K562 (cell line): ENCODE measurements at regions not wholly inside any gene's neighbourhood (a gene's known extent, or its start where the extent isn't known, plus 50 kb on each side); places are given as distances from the start of the nearest gene placed in this dataset.
A peak's percentile ranks its signal among the peaks of the same experiment; 100 is the strongest.
"Not testable (repeated sequence)": the region's sequence is repeated elsewhere in the genome, so short reads cannot be mapped to it uniquely, and the experiment has no call there.

ENCODE experiments used
- ATAC-seq: fragments of 200-7000 bp; cut with Tn5 transposase; 3 replicates; pipeline ENCODE4 v1.9.1; 2020; ENCODE audit warnings: moderate library complexity
- BruUV-seq: library from RNA; stranded (reverse); fragments of 400-500 nt; replicated peaks from 2 replicates; lab custom pipeline; 2021; lab: Mats Ljungman, UMichigan
- CTCF ChIA-PET: fragments of 300-600 bp; formaldehyde crosslinking; extraction: SDS; loops from one replicate; lab custom pipeline; 2021; ENCODE audit warnings: low intra/inter-chr PET ratio; lab: Yijun Ruan, JAX
- POLR2A ChIA-PET: fragments of 300-600, 350-650 bp; sonication (Branson Sonifier 250); formaldehyde crosslinking; extraction: SDS; loops from one replicate; lab custom pipeline; 2021; ENCODE audit warnings: antibody characterized with exemption, inconsistent platforms; lab: Yijun Ruan, JAX
- DNase-seq, 4 experiments: peaks; one replicate each; pipeline versions ENCODE4 v3.0.0 to v3.0.0-alpha.2; 2011 to 2018; ENCODE audit warnings: low spot score in 3 of 4, mixed read lengths in 3 of 4; ENCODE audit errors: extremely low read depth in 1 of 4
- FAIRE-seq: peaks from 2 replicates; lab custom pipeline; 2011; peaks lifted over from hg19 to GRCh38; lab: Jason Lieb, UNC
- H2AFZ ChIP-seq: 2 replicates; pipeline ENCODE4 v1.6.0; 2011; ENCODE audit warnings: low read depth, low read length, control low read depth, inconsistent platforms
- H3K27ac ChIP-seq: fragments of 200-600 bp; 3 replicates; pipeline ENCODE4 v1.8.0; 2011; ENCODE audit warnings: low read depth, mild to moderate bottlenecking, control low read depth, inconsistent platforms, low read length, moderate library complexity, mixed read lengths; ENCODE audit errors: extremely low read depth
- H3K27me3 ChIP-seq, 2 experiments: fragments of 300-600 bp in 1 of 2; 2 replicates in 1 of 2; 3 replicates in 1 of 2; pipeline versions ENCODE4 v1.6.0 to v1.8.0; 2011; ENCODE audit warnings: inconsistent platforms in 2 of 2, low read length in 2 of 2, mild to moderate bottlenecking in 1 of 2, mixed read lengths in 1 of 2, moderate library complexity in 1 of 2; ENCODE audit not compliant: control insufficient read depth in 2 of 2, insufficient read depth in 2 of 2
- H3K36me3 ChIP-seq: fragments of 300-600 bp; 3 replicates; pipeline ENCODE4 v1.8.0; 2011; ENCODE audit warnings: mild to moderate bottlenecking, low read length, inconsistent platforms; ENCODE audit not compliant: control insufficient read depth, insufficient read depth
- H3K4me1 ChIP-seq, 2 experiments: fragments of 200-600 bp in 1 of 2; replicated peaks in 1 of 2; 2 replicates in 1 of 2; 3 replicates in 1 of 2; pipeline versions ENCODE4 v1.5.1 to v1.8.0; 2011; ENCODE audit warnings: inconsistent platforms in 2 of 2, low read length in 2 of 2, mild to moderate bottlenecking in 1 of 2, mixed read lengths in 1 of 2, moderate library complexity in 1 of 2; ENCODE audit not compliant: control insufficient read depth in 2 of 2, insufficient read depth in 2 of 2
- H3K4me2 ChIP-seq: 2 replicates; pipeline ENCODE4 v1.6.1; 2011; ENCODE audit warnings: low read length, control low read depth, inconsistent platforms, mixed read lengths; ENCODE audit not compliant: insufficient read depth
- H3K4me3 ChIP-seq: fragments of 200-600 bp; sonication (generic), shearing (Covaris generic); 2 replicates; pipeline ENCODE4 v1.5.1; 2016; ENCODE audit warnings: control low read depth, inconsistent platforms
- H3K79me2 ChIP-seq: fragments of 200-600 bp; 3 replicates; pipeline ENCODE4 v1.8.0; 2011; ENCODE audit warnings: low read length, inconsistent platforms; ENCODE audit not compliant: control insufficient read depth, insufficient read depth
- H3K9ac ChIP-seq, 2 experiments: 2 replicates each; pipeline versions ENCODE4 v1.6.0 to v1.6.1; 2011; ENCODE audit warnings: low read depth in 2 of 2, low read length in 2 of 2, control low read depth in 1 of 2, inconsistent platforms in 1 of 2, mild to moderate bottlenecking in 1 of 2, mixed read lengths in 1 of 2; ENCODE audit not compliant: insufficient read depth in 1 of 2
- H3K9me1 ChIP-seq: one replicate; pipeline ENCODE4 v1.6.0; 2011; ENCODE audit warnings: inconsistent platforms, mild to moderate bottlenecking, low read length, moderate library complexity; ENCODE audit not compliant: control insufficient read depth, insufficient read depth
- H3K9me3 ChIP-seq: replicated peaks from 2 replicates; pipeline ENCODE4 v1.5.1; 2011; ENCODE audit warnings: low read depth, low read length, inconsistent platforms; ENCODE audit not compliant: control insufficient read depth, insufficient read depth
- H4K20me1 ChIP-seq: replicated peaks from 2 replicates; pipeline ENCODE4 v1.6.1; 2011; ENCODE audit warnings: low read length, inconsistent platforms, mixed read lengths; ENCODE audit not compliant: control insufficient read depth, insufficient read depth
- ARID3B ChIP-seq: fragments of 250-450 bp; sonication (Bioruptor Pico); IDR thresholded peaks from 2 replicates; pipeline ENCODE4 v1.4.0; 2020; ENCODE audit warnings: borderline replicate concordance
- EGR1 ChIP-seq: fragments of 450-650 bp; conservative IDR thresholded peaks from 2 replicates; pipeline ENCODE4 v1.6.1; 2017; ENCODE audit warnings: mild to moderate bottlenecking
- ILK ChIP-seq: fragments of 450-650 bp; IDR thresholded peaks from 2 replicates; pipeline ENCODE4 v1.6.1; 2016; ENCODE audit warnings: missing genetic modification characterization, low read depth, mild to moderate bottlenecking, missing compliant biosample characterization, moderate library complexity, borderline replicate concordance
- POLR2G ChIP-seq: fragments of 200-400 bp; formaldehyde crosslinking; IDR thresholded peaks from 2 replicates; pipeline ENCODE4 v1.6.1; 2017; ENCODE audit warnings: low read depth, mild to moderate bottlenecking, antibody characterized with exemption, low read length, moderate library complexity
- ZNF780A ChIP-seq: fragments of 250-450 bp; sonication (Bioruptor Pico); IDR thresholded peaks from 2 replicates; pipeline ENCODE4 v1.5.0; 2021; ENCODE audit warnings: mild to moderate bottlenecking
- WGBS: fragments of 100-300 bp; shearing (Covaris generic); methylation state at CpG from one replicate; pipeline ENCODE4 v1.1.6; 2016; ENCODE audit warnings: low coverage, mixed read lengths; ENCODE audit not compliant: insufficient coverage; ENCODE audit errors: missing lambda C conversion rate; 5-methylcytosine and 5-hydroxymethylcytosine counted together
- in situ Hi-C: fragments of 300-500 bp; cut with MboI; formaldehyde crosslinking; loops from 4 replicates; pipeline ENCODE4 v1.15.0; 2018; ENCODE audit warnings: inconsistent platforms, mixed read lengths
- intact Hi-C: fragments of 100-400 bp; cut with micrococcal nuclease; formaldehyde crosslinking; loops from 2 replicates; pipeline ENCODE4 v1.14.2; 2022

- TF ChIP-seq ILK (tag) (no peak), ZNF780A (CRISPR knock-in tag) (no peak)
Observed at GRCh38 chr10:26932576-26932975, 71.8 kb upstream of the ABI1 start (continued).

GRCh38 chr10:26931223-26931622 is 70.5 kb upstream of the ABI1 start:
- no peak overlapping the region for H2AFZ ChIP-seq
- no peaks in the 10 kb centered on the region for H4K20me1 ChIP-seq
- CTCF ChIA-PET = no interaction called here
- no peaks in the 10 kb centered on the region for H3K9me3 ChIP-seq
- TF ChIP-seq EGR1 (peak; percentile 35; the same call in 1 of the 2 replicates), ARID3B (no peak), POLR2G (no peak)
- no peaks in the 10 kb centered on the region for H3K36me3 ChIP-seq
- no peak overlapping the region for H3K27ac ChIP-seq
- no peak overlapping the region for H3K4me2 ChIP-seq
- no TSS peak for BruUV-seq
- H3K9ac ChIP-seq = peak overlapping the region in 1 of 2 experiments; percentile 71; a peak in 1 of 4 replicates
- H3K4me3 ChIP-seq = no peak overlapping the region
- in situ Hi-C loops = no loop called here
- 5% methylated on average over 12 of the region's 21 CpGs for WGBS
- FAIRE-seq = no peak
- POLR2A ChIA-PET = interaction anchor here (0.6 to 0.7 kb wide), 2 partner anchors 53 to 679 kb away, joined by 3 read pairs; no protein-coding TSS in a partner anchor
- peaks cover 0 to 6% of the 10 kb centered on the region in 2 experiments; a peak in 3 of 5 replicates for H3K4me1 ChIP-seq
- no peaks in the 10 kb centered on the region for H3K9me1 ChIP-seq
- intact Hi-C loops = no loop called here
- DNase-seq = peak; percentile 7 to 31 (median 22)
- peak; percentile 84 for ATAC-seq
- H3K79me2 ChIP-seq = no peaks in the 10 kb centered on the region
- H3K27me3 ChIP-seq = peaks cover 3 to 12% of the 10 kb centered on the region in 2 experiments; a peak in 4 of 5 replicates

GRCh38 chr10:26922824-26923223 is 62.1 kb upstream of the ABI1 start:
- H3K4me1 ChIP-seq, H3K4me3 ChIP-seq, H3K9ac ChIP-seq, H3K4me2 ChIP-seq, BruUV-seq, H2AFZ ChIP-seq, FAIRE-seq, H3K27me3 ChIP-seq, CTCF ChIA-PET, ATAC-seq, H3K9me1 ChIP-seq, H4K20me1 ChIP-seq, DNase-seq, POLR2A ChIA-PET, H3K27ac ChIP-seq, in situ Hi-C loops, intact Hi-C loops, H3K79me2 ChIP-seq, H3K9me3 ChIP-seq, H3K36me3 ChIP-seq: not testable (repeated sequence)
- 0% methylated on average over 3 of the region's 3 CpGs for WGBS
